ENCODE measurements at regions not wholly inside any gene's neighbourhood (a gene's known extent, or its start where the extent isn't known, plus 50 kb on each side); places are given as distances from the start of the nearest gene placed in this dataset.
"Not testable (repeated sequence)": the region's sequence is repeated elsewhere in the genome, so short reads cannot be mapped to it uniquely, and the experiment has no call there.

DNA sequence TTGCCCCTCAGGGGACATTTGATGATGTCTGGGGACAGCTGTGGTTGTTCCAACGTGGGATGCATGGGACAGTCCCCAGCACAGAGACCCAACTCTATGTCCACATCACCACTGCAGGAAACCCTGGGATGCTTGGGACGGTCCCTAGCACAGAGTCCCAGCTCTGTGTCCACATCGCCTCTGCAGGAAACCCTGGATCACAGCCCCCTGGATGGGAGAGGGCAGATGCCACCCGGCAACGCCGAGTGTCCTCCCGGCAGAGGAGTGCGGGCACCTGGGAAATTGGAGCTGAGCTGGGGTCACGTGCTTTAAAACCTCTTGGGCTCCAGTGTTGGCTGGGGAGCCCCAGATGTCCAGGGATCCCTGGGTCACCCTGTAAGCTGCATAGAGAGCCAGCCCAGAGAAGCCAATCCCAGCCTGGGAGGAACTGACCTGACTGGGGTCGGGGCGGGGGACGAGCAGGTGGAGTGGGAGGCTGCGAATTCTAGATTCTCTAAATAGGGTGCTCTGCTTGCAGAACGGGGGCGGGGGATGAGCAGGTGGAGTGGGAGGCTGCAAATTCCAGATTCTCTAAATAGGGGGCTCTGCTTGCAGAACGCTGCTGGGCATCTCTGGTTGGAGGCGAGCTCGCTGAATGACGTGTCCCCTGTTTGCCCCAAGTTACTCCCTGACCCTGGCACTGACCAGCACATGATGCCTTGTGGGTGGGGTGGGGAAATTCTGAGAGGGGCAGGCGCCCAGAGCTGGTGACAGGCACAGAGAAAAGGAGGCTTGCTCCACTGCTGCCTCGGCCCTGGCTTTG is 1197.8 kb downstream of the BRD1 start:
- DNase-seq, result no peak

DNA sequence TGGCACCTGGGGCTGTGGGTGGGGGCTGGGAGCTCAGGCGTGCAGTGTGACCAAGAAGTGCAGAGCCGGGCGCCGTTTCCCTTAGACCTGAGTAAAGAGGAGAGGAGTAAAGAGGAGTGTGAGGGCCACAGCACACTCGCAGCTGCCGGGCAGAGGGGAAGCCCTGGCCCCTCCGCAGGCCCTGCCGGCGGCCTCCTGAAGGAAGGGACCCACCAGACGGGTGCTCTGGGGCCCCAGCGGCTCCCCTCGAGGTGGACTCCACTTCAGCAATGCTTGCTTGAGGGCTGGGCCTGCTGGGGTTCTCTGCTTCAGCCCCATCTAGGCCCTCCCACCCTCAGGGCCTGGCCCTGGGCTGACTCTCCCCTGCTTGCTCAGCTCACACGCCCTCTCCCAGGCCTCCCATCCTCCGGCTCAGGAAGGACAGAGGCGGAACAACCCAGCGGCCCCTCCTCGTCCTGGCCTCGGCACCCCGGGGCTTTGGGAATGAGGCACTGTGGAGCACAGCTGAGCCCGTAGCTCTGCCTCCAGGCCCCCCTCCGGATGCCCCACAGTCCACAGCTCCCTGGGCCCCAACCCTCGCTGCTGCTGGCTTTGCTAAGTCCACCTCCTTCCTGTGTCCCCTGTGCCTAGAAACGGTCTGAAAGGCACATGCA is 1198.7 kb downstream of the BRD1 start:
- no peak for DNase-seq

DNA sequence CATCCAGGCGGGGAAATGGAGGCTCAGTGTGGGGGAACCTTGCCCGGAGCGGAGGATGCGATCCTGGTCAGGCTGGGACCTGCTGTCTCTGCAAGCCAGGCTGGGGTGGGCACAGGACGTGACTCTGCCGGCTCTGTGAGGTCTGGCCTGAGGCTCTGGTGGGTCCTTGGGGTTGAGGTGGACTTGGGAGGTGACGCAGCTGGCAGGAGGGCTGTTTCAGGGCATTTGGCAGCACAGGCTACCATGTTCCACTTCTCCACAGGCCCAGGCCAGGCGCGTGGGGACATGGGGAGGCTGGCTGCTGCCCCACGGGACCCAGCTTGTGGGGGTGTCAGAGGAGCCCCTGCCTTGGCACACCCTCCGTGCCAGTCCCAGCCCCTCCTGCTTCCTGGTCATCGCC is 1199.7 kb downstream of the BRD1 start:
- DNase-seq, result no peak

DNA sequence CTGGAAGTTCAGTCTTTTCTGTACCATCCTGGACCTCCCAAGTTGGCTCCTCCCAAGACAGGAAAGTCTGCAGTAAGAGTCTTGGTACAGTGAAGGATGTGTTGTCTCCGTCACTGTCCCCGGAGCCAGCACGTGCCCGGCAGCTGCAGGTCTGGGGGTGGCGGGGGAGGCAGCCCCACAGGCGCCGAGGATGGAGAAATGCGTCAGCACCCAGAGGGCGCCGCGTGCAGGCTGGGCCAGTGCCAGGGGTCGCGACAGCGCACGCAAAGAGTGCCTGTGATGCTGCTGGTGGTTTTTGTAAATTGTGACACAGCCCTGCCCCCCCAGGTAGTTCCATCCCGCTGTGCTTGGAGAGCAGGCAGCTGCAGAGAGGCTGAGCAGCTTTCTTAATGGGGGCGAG is 1200.5 kb downstream of the BRD1 start:
- DNase-seq, result peak; percentile 30

DNA sequence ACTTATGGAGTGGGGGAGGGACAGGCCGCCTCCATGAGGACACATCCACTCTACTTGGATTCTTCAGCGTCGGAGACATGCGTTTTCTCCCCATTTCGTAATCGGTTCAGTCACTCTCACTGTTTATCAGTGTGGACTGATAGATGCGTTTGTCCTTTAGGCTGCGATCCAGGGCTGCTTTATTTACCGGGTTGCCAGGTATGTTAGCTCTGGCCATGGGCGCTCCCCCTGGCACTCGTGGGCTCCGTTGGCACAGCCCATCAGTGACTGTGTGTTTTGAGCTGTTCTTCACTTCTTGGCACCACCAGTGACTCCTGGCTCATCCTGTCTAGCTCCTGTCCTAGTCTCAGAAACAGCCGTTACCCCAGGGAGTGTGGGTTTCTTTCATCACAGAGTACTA is 1203.3 kb downstream of the BRD1 start:
- DNase-seq, result no peak

DNA sequence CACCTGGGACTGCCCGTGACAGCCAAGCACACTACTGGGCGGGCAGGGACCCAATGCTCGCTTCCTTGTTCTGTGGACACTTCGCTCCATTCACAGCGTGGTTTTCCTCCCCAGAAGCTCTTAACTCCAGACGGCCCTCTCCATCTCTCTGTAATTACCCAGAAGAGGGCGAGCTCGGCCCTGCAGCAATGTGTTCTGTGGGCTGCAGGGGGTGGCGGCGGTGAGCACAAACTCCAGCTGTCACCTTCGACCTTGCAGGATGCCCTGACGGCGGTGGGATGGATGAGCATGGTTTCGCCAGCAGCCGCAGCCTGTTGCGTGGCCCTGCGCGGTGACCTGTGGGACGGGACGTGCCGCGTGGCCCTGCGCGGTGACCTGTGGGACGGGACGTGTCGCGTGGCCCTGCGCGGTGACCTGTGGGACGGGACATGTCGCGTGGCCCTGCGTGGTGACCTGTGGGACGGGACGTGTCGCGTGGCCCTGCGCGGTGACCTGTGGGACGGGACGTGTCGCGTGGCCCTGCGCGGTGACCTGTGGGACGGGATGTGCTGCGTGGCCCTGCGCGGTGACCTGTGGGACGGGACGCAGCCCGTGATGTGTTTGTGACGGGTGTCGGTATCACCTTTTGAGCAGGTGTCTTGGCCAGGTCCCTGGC is 1204.7 kb downstream of the BRD1 start:
- DNase-seq, result no peak

DNA sequence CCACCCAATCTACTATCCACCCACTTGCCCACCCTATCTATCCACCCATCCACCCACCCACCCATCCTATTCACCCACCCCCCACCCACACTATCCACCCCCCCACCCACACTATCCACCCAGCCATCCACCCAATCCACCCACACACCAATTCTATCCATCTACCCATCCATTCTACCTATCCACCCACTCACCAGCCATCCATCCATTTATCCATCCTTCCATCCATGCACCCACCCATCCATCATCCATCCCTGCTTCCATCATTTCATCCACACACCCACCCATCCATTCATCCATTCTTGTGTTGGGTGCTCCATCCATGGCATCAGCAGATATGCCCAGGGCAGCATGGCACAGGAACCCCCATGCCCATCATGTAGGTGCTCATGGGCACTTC is 1206.6 kb downstream of the BRD1 start:
- DNase-seq, result no peak

DNA sequence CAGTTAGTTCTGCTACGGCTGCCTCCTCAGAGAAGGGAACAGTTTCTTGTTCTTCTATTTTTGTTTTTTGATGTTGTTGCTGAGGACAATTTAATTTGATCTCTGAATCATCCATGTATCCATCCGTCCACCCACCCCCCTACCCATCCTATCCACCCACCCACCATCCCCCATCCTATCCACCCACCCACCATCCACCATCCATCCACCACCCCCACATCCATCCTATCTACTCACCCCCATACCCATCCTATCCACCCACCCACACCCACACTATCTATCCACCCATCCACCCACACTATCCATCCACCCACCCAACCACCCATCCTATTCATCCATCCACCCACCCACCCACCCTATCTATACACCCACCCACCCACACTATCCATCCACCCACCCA is 1207.2 kb downstream of the BRD1 start:
- DNase-seq, result not testable (repeated sequence)

DNA sequence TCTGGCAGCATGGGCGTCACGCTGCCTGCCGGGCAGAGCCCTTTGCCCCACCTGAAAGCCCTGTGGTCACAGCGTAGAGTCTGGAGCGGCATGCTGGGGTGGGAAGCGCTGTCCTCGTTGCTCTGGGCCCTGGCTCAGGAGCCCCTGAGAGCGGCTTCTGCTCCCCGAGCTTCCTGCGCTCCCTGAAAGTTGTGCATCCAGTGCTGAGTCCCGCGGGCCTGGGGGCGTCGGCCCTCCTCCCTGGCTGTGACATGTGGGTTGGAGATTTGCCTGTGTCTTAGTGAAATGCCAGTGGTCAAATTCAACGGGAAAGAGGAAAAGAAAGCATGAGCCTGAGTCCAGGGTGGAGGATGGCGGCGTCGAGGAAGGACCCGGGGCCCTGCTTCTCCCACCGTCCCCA is 1208.0 kb downstream of the BRD1 start:
- DNase-seq, result no peak

DNA sequence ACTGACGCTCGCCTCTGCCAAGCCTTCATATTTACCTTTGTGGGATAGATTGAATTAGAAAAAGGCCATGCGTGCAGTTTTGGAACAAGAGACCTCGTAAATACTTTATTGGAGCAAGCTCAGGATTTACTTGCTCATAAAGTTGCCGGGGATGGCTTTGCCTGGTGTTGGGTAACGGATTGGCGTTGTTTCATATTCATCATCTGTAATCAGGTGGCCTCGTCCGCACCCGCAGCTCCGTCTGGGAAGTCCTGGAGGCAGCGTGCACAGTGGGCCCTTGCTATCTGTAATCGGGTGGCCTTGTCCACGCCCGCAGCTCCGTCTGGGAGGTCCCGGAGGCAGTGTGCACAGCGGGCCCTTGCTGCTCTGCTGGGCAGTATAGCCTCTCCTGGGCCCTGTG is 1209.3 kb downstream of the BRD1 start:
- no peak for DNase-seq

DNA sequence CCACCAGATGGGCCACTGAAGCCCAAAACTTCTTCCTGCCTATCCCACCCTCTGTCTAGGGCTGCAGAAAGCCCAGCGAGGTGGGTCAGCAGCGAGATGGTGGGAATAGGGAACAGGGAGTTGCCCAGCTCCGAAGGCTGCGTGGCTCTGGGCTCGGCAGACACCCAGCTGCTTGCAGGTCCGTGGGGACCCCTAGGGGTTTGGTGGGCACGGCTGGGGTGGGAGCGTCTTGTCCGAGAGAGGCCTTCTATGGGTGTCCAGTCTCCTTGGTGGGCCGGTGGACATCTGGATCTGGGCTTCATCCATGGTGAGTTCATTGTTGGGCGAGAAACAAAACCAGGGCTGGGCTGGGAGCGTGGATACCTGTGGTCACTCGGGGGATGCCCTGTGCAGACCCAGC is 1211.0 kb downstream of the BRD1 start:
- no peak for DNase-seq

DNA sequence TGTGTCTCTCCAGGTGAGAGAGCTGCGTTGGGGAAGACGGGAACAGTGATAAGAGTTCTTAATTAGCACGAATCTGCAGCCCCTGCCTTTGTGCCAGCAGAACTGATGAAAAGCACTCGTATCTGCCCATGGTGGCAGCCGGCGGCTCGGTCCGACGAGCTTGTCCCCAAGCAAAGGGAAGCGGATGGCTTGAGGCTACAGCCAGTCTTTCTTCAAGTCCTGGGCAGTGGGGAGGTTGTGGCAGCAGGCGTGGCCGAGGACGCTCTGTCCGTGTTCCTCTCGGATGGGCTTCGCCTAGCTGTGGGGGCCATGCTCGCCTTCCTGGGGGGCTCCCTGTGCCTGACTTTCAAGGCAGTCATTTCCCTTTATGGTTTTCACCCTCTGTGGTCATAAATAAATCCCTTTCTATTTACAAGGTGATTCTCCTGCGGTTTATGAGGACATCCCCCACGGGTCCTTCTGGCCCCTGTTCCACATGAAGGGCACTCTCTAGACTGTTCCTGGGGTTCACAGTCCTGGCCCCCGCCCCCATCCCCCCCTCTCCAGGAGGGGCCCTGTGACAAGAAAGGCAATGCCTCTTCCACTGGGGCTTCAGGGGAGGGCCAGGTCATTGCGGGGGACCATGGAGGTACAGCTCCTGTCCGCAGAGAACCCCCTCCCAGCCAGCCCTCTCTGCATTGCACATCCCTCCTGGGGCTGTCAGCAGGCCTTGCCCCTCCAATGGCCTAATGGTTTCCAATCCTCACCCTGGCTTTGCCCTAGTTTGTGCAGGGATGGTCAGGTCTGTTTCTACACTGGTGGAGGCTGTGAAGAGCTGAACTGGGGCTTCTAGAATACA is 1212.3 kb downstream of the BRD1 start:
- no peak for DNase-seq

DNA sequence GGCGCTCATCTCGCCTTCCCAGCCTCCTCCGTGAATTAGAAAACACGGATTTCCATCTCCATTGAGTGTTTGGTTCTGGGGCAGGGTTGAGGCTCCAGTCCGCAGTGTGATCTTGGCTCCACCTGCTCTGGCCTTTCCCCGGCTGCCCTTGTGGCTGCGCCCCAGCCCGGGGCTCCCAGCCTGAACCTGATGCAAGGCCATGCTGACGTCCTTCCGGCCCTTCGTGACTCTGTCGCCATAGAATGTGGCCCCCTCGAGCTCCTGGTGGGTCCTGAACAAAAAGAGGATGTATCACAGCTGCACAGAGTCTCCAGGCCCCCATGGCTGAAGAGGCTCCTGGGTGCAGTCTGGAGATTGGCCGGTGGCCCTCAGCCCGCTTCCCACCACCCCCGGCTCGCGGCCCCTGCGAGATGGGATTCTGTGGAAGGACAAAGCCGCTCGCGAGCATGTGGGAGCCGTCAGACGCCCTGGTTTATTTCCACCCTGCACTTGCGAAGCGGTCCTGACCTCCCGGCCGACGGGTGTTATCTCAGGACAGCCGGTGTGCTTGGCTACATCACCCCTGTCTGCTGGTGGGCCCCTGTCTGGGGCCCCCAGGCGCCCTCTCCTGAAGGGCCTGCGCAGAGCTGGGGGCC is 1214.0 kb downstream of the BRD1 start:
- DNase-seq, result no peak

DNA sequence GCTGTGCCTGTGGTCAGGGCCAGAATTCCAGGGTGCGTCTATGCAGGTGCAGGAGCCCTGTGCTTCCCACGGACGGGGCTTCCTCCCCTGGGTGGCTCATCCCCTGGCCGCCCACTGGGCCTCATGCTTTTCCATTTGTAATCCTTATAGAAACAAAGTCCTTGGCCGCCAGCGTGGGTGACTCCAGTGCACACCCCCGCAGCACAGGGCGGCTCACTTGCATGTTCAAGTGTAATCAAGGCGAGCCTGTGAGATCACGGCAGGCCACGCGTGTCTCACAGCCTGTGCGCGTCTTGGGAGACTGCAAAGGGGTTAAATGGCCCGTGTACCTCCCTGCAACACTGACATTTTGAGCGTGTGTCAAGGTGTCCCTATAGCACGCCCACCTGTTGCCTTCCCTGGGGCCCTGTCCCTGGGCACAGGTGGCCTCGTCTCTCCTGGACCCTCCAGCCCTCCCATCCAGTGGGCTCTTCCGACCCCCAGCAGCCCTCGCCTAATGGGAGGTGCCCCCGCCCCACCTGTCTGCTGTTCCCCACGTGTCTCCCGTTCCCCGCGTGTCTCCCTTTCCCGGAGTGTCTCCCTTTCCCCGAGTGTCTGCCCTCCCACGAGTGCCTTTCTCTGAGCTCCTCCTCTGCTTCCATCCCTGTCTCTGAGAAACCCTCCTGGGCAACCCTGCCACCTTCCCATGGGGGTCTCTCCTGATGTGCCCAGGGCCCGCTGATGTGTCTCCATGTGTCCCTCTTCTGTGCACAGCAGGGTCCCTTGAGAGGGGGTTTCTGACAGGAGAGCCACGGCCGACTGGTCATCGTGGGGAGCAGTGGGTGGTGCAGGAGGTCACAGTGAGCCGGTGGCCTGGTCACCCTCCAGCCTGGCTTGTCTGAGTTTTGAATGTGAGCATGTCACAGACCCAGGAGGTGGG is 1215.3 kb downstream of the BRD1 start:
- no peak for DNase-seq

DNA sequence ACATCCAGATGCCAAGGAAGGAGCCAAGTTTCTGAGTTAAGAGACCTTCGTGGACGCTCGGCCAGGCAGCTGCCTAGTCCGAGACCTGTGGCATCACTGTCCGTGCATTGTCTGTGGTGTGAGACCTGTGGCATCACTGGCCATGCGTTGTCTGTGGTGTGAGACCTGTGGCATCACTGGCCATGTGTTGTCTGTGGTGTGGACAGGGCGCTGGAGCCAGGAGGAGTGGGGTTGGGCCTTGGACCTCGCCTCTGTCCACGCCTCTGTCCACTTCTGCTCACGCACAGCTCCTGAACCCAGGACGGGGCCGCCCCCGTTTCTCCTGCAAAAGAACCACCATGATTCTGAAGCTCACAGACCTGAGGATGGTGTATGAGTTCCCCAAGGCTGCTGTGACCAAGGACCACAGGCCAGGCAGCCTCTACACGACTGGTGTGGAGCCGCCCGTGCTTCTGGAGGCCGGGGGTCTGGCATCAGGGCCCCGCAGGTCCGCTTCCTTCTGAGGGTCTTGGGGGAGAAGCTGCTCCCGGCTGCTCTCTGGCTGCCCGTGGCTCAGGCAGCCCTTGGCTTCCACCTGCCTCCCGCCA is 1218.3 kb downstream of the BRD1 start:
- no peak for DNase-seq

DNA sequence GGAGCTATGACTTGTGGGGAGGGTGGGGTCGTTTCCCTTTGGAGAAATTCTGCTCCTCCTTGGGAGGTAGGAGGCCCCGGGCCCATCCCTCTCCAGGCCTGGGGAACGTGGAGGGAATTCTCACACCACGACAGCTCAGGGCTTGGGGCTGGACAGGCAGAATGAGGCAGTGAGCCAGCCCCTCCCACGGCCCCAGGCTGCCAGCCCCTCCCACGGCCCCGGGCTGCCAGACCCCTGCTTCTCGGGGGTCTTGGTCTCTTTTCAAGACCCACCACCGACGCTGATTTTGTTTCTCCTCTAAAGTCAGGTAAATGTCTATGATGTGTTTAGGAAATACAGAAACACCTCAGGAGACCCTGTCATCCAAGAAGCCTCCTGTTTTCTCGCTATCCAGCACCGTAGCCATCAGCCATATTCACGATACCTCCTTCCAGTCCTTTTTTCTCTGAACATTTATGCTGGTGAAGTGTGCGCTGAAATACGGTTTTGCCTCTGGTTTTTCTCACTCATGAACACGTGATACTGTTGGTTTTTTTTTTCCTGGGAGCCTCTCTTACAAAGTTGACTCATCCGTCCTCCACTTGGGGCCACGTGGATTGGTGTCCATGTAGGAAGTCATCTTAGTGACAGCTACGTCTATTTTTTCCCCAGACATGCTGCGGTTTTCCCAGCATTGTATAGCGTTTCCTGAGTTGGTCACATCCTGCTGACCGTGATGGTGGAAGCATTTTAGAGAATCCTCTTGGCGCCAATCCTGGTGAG is 1219.6 kb downstream of the BRD1 start:
- no peak for DNase-seq

DNA sequence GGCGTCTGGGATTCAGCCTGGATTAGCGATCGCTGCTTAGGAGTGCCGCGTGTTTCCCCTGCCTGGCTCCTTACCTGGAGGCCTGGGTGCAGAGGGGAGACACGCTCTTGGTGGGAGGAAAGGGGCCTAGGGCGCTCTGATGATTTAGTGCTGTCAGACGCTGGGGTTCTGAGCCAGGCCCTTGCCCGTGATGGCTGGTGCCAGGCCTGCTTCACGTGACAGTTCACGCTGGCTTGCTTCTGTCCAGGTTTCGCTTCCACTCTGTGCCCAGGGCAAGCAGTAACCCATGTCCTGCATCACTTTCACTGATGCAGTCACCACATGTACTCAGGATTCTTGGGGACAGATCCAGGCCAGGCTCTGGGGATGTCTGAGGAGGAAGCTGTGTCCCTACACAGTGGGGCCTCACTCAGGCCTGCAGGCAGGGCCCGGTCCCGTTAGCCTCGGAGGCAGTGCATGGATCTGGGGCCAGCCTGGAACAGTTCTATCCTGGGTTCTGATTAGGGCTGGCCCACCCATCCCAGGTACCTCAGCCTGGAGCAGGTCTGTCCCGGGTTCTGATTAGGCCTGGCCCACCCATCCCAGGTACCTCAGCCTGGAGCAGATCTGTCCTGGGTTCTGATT is 1220.9 kb downstream of the BRD1 start:
- peak; percentile 12 for DNase-seq

DNA sequence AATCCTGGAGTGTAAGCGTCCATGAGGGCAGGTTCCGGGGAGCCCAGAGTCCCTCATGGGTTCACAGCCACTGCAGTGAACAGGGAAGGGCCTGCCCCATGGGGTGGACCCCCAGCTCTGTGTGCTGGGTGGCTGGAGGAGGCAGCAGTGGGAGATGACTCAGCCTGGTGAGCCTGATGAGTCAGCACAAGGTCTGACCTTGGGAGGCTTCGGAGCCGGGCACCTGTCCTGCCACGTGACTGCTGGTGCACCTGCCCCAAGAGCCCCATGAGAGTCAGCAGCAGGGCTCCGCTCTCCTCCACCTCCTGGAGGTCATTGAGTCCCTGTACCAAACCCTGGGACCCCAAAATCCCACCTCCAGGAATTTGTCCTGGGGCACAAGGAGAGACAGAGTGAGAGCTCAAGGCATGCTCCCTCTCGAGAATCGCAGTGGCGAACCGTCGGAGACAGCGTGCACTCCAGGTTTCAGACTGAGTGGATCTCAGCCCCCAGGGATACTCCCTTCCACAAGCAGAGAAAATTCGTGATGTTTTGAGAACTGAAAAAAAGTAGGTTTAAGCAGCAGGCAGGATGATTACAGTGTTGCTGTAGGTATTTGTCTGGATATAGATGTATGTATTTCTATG is 1221.7 kb downstream of the BRD1 start:
- peak; percentile 29 for DNase-seq

DNA sequence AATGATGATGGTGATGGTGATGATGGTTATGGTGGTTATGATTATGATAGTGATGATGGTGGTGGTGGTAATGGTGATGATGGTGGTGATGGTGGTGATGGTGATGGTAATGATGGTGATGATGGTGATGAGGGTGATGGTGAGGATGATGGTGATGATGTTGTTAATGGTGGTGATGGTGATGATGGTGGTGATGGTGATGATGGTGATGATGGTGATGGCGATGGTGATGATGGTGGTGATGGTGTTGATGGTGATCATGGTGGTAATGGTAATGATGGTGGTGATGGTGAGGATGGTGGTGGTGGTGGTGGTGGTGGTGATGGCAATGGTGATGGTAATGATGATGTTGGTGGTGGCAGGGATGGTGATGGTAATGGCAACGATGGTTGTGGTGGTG is 1222.5 kb downstream of the BRD1 start:
- no peak for DNase-seq
